ENCODE measurements at regions not wholly inside any gene's neighbourhood (a gene's known extent, or its start where the extent isn't known, plus 50 kb on each side); places are given as distances from the start of the nearest gene placed in this dataset.

DNA sequence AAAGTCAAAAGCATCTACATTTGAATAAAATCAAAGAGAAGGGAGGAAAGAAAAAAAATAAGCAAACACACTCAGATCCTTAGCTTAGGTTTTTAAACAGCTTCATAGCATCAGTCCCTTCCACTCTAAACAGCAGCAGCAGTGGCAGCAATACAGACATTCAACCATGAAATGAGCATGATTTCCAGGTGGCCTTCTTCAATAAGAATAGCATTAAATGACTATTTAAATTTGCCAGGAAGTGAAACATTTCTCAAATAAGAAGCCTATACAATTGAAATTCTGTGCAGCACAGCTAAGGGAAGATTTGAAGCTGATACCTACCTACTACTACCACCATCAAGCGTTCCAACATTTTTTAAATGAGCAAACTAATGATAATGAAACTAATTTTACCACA is 138.1 kb upstream of the REG3G start:
- TF ChIP-seq EZH2 (IDR thresholded peaks at IDR 0.05; ENCODE audit: low read length, missing control alignments), result no peak
- TF ChIP-seq, protein P1, sequence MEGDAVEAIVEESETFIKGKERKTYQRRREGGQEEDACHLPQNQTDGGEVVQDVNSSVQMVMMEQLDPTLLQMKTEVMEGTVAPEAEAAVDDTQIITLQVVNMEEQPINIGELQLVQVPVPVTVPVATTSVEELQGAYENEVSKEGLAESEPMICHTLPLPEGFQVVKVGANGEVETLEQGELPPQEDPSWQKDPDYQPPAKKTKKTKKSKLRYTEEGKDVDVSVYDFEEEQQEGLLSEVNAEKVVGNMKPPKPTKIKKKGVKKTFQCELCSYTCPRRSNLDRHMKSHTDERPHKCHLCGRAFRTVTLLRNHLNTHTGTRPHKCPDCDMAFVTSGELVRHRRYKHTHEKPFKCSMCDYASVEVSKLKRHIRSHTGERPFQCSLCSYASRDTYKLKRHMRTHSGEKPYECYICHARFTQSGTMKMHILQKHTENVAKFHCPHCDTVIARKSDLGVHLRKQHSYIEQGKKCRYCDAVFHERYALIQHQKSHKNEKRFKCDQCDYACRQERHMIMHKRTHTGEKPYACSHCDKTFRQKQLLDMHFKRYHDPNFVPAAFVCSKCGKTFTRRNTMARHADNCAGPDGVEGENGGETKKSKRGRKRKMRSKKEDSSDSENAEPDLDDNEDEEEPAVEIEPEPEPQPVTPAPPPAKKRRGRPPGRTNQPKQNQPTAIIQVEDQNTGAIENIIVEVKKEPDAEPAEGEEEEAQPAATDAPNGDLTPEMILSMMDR (conservative IDR thresholded peaks at IDR 0.05 in 1 of 2, IDR thresholded peaks at IDR 0.05 in 1 of 2; ENCODE audit: low read depth in 1 of 2, low read length in 2 of 2), result no peak
